HL-60 (cell line): ENCODE measurements at regions not wholly inside any gene's neighbourhood (a gene's known extent, or its start where the extent isn't known, plus 50 kb on each side); places are given as distances from the start of the nearest gene placed in this dataset.

Source experiments
- POLR2AphosphoS5 ChIP-seq: IDR thresholded peaks from 2 replicates; pipeline ENCODE4 v1.6.1; 2012; ENCODE audit warnings: low read depth
- TF ChIP-seq, protein P1 (sequence below): IDR thresholded peaks from 2 replicates; pipeline ENCODE4 v1.6.1; 2012; ENCODE audit warnings: low read depth; ENCODE audit not compliant: insufficient replicate concordance
- TF ChIP-seq, protein P2 (sequence below): IDR thresholded peaks from one replicate; pipeline ENCODE4 v1.5.1; 2011; ENCODE audit warnings: low read length, control low read depth, inconsistent platforms; ENCODE audit not compliant: insufficient read depth

DNA sequence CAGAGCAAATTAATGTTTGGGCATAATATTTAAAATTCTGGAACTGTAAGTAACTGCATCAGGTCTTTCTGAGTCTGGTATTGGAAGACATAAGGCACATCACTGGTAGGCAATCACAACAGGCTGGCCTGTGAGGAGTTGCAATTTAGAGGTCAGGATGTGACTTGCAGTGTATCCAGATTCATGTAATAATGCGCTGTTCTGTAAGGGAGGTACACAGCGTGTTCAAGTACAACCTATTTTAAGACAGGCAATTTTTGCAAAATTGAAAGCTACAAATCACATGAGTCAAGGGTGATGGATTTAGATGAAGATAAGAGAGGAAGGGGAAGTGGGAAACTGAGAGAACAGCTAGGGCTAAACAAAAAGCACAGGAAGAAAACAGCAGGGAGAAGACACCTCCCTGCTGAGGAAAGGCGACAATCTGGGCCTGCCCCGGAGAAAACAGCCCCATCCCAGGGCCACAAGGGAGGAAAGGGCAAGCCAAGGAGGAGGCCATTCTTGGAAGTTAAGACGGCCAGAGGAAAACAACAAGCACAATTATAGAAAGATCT, 138.1 kb downstream of the LACC1 start:
- TF ChIP-seq, protein P1, sequence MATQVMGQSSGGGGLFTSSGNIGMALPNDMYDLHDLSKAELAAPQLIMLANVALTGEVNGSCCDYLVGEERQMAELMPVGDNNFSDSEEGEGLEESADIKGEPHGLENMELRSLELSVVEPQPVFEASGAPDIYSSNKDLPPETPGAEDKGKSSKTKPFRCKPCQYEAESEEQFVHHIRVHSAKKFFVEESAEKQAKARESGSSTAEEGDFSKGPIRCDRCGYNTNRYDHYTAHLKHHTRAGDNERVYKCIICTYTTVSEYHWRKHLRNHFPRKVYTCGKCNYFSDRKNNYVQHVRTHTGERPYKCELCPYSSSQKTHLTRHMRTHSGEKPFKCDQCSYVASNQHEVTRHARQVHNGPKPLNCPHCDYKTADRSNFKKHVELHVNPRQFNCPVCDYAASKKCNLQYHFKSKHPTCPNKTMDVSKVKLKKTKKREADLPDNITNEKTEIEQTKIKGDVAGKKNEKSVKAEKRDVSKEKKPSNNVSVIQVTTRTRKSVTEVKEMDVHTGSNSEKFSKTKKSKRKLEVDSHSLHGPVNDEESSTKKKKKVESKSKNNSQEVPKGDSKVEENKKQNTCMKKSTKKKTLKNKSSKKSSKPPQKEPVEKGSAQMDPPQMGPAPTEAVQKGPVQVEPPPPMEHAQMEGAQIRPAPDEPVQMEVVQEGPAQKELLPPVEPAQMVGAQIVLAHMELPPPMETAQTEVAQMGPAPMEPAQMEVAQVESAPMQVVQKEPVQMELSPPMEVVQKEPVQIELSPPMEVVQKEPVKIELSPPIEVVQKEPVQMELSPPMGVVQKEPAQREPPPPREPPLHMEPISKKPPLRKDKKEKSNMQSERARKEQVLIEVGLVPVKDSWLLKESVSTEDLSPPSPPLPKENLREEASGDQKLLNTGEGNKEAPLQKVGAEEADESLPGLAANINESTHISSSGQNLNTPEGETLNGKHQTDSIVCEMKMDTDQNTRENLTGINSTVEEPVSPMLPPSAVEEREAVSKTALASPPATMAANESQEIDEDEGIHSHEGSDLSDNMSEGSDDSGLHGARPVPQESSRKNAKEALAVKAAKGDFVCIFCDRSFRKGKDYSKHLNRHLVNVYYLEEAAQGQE: no peak
- TF ChIP-seq POLR2AphosphoS5: no peak
- TF ChIP-seq, protein P2, sequence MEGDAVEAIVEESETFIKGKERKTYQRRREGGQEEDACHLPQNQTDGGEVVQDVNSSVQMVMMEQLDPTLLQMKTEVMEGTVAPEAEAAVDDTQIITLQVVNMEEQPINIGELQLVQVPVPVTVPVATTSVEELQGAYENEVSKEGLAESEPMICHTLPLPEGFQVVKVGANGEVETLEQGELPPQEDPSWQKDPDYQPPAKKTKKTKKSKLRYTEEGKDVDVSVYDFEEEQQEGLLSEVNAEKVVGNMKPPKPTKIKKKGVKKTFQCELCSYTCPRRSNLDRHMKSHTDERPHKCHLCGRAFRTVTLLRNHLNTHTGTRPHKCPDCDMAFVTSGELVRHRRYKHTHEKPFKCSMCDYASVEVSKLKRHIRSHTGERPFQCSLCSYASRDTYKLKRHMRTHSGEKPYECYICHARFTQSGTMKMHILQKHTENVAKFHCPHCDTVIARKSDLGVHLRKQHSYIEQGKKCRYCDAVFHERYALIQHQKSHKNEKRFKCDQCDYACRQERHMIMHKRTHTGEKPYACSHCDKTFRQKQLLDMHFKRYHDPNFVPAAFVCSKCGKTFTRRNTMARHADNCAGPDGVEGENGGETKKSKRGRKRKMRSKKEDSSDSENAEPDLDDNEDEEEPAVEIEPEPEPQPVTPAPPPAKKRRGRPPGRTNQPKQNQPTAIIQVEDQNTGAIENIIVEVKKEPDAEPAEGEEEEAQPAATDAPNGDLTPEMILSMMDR: no peak
